ENCODE measurements at regions not wholly inside any gene's neighbourhood (a gene's known extent, or its start where the extent isn't known, plus 50 kb on each side); places are given as distances from the start of the nearest gene placed in this dataset.
"Not testable (repeated sequence)": the region's sequence is repeated elsewhere in the genome, so short reads cannot be mapped to it uniquely, and the experiment has no call there.

DNA sequence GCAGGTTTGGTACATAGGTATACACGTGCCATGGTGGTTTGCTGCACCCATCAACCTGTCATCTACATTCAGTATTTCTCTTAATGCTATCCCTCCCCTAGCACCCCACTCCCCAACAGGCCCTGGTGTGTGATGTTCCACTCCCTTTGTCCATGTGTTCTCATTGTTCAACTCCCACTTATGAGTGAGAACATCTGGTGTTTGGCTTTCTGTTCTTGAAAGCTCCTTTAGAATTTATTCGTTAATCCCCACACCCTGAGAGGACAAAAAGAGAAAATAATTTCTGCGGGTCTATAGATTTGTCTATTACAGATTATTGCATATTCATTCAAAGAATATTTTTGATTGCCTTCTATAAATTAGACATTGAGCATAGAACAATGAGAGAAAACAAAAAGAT is 455.5 kb downstream of the PLPP3 start:
- DNase-seq (ENCODE audit: low read depth), result no peak

DNA sequence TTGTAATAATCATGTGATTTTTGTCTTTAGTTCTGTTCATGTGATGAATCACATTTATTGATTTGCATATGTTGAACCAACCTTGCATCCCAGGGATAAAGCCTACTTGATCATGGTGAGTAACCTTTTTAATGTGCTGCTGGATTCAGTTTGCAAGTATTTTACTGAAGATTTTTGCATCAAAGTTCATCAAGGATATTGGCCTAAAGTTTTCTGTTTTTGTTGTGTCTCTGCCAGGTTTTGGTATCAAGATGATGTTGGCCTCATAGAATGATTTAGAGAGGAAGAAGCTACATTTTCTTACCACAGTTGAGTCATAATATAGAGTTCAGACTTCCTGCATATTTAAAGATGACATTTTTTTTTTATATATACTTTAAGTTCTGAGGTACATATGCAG is 455.9 kb downstream of the PLPP3 start:
- no peak for DNase-seq (ENCODE audit: low read depth)

DNA sequence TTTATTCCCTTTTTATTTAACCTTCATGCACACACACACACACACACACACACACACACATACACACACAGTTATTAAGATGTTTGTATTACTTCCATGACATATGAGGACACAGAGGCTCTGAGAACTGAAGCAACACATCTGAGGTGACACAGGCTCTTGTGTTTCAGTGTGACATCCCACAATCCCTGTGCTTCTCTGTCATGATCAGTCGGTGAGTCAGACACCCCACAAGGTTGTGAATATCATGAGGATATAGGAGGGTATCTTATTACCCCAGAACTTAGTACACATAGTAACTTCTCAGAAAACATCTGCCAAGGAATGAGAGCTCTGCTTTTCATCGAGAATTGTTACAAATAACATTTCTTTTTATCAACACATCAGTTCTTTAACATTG is 459.3 kb downstream of the PLPP3 start:
- no peak for DNase-seq (ENCODE audit: low read depth)

DNA sequence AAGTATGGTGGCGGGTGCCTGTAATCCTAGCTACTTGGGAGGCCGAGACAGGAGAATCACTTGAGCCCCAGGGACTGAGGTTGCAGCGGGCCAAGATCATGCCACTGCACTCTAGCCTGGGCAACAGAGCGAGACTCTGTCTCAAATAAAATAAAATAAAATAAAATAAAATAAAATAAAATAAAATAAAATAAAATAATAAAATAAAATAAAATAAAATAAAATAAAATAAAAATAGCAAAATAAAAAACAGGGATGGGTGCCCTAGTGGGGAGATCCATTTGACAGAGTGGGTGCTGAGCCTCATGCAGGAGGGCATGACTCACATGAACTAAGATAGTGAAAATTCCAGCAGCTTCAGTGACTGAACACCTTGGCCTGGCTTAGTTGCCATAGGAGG is 460.7 kb downstream of the PLPP3 start:
- DNase-seq (ENCODE audit: low read depth), result not testable (repeated sequence)

DNA sequence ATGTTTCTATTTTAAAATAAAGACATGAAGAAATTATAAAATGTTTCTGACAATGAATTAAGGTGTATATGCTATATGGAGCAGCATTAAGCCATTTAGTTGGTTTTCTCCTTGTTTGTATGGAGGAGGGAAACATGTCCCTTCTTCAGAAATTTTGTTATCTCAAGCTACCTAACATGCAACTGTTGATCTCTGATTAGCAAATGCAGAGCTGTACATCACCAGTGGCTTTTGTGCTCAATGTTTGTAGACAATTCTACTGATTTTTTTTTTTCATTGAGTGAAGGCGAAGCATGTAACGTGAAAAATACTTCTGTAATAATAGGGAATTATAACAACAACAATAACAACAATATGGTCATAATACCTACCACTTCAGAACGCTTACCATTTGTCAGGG is 463.7 kb downstream of the PLPP3 start:
- no peak for DNase-seq (ENCODE audit: low read depth)

DNA sequence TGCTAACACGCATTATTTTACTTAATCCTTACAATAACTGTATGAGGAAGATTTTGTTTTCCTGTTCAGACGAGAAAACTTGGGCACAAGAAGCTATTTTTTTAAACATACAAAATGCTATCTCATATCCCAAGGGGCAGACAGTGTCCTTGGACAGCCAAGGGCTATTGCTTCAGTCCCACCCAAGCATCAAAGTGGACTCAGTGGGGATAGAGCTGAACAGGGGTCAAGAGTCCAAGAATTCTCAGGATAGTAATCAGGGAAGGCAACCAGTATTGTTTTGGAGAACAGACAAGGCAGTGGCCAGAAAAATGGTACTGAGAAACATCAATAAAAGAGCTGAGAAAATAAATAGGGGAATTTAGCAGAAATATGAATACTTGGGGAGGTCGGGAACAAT is 465.7 kb downstream of the PLPP3 start:
- DNase-seq (ENCODE audit: low read depth), result no peak

DNA sequence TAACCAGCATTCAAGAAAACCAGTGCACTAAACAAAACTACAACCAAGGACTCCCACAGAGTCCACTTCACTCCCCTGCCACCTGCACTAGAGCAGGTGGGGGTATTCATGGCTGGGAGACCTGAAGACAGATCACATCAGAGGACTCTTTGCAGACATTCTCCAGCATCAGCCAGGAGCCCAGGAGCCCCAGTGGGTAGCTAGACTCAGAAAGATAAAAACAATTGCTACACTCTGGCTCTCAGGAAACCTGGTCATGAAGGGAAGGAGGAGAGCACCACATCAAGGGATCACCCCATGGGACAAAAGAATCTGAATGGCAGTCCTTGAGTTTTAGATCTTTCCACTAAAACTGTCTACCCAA is 472.1 kb downstream of the PLPP3 start:
- DNase-seq (ENCODE audit: low read depth), result no peak

DNA sequence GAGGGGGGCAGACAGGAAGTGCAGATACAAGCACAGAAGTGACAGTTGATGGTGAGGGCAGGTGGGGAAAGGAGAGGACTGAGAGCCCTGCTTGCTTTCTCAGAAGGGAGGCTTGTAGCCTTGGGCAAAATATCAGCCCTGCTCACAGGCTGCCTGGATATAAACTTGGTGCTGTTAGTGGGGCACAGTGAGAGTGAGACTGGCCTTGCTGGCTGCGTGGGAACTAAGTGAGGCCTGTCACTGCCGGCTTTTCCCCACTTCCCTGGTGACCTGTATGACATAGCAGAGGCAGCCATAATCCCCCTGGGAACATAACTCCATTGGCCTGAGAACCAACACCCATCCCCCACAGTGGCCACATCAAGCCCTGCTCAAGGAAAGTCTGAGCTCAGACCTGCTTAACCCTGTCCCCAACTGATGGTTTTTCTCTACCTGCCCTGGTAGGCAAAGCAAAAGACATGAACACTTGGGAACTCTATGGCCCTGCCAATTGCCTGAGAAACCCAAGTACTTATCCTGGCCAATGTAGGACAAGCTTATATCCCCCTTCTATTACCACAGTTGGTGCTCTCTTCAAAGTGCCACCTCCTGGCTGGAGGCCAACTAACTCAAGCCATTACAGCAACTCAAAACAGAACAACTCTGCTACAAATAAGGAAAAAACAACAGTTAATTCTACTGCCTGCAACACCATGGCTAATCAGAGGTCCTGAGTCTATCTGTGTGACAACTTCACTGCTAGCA is 472.7 kb downstream of the PLPP3 start:
- no peak for DNase-seq (ENCODE audit: low read depth)

DNA sequence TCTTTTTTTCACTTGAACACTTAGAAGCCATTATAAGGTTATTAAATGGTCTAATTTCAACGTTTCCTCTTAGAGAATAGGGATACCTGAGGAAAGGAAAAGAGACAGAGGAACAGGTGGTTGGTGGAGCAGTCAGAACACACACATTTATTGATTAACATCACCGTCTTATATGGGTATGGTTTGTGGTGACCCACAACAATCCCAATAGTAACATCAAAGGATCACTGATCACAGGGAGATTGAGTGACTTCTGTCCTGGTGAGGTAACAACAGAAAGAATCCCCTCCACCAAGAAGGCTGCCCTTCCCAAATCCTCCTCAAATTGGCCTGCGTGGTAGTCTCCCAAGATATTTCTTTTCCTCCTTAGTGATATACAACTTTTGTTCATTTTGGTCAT is 474.0 kb downstream of the PLPP3 start:
- DNase-seq (ENCODE audit: low read depth), result no peak

DNA sequence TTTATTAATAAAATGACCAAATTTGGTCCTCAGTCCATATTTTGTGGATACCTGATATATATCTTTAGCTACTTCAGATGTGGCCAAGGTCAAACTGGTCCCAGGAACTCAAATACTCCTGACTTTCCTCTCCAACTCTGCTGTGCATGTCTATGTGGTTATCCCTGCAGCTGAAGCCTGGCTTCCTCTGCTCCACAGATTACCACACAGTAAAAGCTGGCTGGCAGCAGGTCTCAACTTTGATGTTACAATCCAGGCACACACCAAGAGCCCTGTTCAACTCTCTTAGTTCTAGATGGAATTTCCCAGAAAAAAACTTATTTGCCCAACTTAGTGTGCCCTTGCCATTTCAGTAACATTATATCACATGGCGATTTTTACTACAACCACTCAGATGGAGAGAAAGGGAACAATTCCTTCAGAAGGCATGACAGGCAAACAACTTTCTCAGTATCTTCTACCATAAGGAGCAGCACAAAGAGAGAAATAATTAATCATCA is 479.5 kb downstream of the PLPP3 start:
- DNase-seq (ENCODE audit: low read depth), result no peak

DNA sequence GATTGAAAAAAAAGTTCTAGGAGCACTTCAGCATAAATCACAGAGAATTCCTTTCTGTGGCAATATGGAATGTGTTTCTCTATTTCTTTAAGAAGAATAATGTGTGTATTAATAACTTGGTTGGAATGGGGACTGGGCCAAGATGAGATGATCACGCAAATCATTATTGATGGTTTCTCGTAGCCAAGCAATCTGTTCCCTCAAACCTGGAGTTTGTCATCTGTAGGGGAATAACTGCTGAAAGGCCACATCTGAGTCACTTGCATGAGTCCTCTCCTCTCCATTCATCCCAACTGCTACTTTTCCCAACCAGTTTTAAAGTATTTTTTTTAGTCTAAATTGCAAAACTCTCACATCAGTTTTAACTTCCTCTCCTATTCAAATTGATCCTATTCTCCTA is 480.4 kb downstream of the PLPP3 start:
- no peak for DNase-seq (ENCODE audit: low read depth)

DNA sequence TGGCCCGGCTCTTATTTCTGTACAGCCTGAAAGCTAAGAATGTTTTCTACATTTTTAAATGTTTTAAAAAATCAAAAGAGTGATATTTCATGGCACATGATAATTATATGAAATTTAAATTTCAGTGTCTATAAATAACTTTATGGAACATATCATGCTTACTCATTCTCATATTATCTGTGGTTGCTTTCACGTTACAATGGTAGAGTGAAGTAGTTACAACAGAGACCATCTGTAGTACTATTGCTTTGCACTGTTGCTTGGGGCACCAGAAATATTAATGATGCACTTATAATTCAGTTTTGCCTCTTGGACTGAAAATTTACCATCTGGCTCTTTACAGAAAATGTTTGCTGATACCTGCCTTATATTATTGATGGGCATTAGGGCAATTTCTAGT is 481.6 kb downstream of the PLPP3 start:
- no peak for DNase-seq (ENCODE audit: low read depth)

DNA sequence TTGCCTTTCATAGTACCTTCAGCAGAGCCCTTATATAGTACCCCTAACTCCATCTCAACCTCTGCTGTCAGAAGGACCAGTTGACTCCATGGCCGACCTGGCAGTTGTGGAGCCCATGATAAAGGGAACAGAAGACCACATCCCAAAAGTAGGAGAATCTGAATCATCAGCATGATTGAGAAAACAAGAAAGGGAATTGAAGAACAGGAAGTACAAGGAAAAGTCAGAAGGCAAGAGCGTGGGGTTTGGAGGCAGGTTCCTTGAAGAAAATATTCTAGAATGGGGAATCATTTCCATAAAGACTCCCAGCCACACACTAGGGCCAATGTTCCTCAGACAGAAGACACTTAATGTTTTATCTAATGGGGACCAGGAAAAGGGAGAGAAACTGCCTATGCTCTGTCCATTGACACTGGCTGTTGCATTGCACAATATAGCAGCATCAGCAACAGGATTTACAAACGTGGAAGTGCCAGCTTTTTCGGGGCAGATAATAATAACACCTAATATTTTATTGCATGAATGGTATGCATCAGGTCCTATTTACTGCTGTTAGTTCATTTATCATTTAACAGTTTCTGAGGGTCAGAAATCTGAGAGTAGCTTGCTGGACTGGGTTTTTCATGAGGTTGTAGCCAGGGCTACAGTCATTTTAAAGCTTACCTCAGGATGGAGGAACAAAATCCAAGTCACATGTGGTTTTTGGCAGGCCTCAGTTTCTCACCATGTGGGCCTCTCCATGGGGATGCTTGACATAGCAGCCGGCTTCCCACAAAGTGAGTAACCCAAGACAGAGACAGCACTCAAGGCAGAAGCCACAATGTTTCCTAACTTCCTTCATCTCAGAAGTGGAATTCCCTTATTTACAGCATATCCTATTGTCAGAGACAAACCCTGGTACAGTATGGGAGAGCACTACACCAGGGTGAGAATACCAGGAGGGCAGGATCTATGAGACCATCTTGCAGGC is 483.4 kb downstream of the PLPP3 start:
- peak; percentile 73 for DNase-seq (ENCODE audit: low read depth)

DNA sequence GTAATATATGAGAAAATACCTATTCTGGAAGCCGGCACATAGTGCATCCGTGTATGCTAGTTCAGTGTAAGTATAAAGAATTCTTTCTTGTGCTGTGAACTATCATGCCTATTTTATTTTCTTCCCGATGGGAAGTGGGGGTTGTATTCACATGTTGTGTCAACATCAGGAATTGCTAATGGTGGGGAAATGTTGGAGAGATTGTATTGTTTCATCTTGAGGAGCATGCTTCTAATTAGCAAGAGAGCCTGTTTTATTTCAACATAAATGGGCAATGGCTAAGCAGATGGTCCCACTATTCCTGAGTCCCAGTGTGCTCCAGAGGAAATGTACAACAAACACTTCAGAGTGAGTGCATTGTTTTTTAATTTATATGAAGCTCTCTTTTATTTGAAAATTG is 485.2 kb downstream of the PLPP3 start:
- DNase-seq (ENCODE audit: low read depth), result no peak

DNA sequence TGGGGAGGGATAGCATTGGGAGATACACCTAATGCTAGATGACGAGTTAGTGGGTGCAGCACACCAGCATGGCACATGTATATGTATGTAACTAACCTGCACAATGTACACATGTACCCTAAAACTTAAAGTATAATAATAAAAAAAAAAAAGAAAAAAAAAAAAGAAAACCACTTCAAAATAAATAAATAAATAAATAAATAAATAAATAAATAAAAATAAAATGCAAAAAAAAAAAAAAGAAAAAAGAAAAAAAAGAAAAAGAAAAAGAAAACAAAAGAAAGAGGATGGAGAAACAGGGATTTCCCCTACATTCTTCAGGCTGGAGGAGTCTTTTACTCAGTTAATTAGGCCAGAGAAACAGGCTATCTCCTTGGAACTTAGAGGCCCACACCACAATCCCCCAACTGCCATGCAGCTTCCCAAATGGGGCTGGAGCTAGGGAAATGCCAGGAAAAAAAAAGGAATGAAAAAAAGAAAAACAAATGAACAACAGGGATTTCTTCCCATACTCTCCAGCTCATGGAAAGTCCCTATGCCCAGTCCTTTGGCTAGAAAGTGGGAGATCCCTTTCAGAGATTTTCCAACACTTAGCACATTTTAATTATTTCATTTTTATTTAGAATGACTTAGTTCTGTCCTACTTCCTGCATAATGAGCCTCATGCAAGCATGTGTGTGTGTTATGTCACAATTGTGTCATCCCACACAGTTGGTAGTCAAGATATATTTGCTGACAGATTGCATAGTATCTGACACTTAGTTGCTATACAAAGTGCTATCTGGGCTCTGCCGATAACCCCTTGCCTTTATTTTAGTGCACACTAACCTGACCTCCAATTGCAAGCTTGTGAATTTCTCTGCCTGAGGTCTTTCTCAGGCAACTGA is 486.4 kb downstream of the PLPP3 start:
- no peak for DNase-seq (ENCODE audit: low read depth)

DNA sequence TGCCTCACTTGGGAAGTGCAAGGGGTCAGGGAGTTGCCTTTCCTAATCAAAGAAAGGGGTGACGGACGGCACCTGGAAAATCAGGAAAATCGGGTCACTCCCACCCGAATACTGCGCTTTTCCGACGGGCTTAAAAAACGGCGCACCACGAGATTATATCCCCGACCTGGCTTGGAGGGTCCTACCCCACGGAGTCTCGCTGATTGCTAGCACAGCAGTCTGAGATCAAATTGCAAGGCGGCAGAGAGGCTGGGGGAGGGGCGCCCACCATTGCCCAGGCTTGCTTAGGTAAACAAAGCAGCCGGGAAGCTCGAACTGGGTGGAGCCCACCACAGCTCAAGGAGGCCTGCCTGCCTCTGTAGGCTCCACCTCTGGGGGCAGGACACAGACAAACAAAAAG is 489.5 kb downstream of the PLPP3 start:
- not testable (repeated sequence) for DNase-seq (ENCODE audit: low read depth)

DNA sequence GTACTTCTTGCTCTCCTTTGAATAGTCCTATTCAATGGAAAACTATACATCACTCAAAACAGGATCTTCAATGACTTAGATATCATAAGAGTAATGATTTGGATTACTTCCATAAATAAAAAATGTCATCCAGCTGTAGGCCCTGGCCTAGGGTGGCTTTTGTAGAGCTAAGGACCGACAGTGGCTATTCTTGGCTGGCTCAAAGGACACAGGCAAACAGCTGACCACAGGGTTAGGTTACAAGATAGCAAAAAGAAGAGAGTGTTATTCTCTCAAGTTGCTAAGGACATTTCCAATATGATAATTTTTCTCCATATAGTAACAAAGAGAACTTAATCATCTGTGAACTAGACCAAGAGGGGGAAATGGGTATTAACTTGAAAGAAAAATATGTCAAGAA is 495.1 kb downstream of the PLPP3 start:
- no peak for DNase-seq (ENCODE audit: low read depth)

DNA sequence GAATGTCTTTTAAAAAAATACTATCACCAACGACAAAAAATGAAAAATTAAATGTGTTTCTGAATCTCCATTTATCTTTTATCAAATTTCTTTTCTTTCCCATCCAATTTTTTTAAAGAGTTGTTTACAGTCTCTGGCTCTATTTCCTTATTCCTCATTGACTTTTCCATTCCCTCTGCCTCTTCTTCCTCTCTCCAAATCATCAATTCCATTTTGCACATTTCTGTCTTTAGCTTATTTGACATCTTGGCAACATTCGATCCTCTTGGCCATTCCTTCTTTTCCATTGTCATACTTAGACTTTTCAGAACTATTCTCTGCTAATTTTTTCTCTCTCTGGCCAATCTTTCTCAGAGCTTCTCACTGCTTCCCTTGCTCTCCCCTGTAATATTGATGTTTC is 497.6 kb downstream of the PLPP3 start:
- DNase-seq (ENCODE audit: low read depth), result no peak

DNA sequence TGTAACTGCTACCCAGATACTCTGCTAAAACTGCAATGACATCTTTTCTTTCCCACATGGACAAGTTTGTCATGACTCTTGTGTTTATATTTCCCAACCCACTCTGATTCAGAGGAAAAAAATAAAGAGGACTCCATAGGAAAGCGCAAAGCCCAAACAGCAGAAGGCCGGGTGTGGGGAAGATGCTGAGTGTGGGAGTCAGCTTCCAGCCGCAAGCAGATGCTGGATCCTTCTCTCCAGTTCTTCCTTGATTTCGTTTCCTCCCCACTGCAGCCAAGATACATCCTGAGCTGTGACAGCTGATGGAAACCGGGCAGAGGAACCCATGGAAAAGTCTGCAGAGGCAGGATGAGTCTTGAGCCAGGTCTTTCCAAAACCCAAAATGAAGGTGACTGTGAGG is 498.2 kb downstream of the PLPP3 start:
- DNase-seq (ENCODE audit: low read depth), result no peak

DNA sequence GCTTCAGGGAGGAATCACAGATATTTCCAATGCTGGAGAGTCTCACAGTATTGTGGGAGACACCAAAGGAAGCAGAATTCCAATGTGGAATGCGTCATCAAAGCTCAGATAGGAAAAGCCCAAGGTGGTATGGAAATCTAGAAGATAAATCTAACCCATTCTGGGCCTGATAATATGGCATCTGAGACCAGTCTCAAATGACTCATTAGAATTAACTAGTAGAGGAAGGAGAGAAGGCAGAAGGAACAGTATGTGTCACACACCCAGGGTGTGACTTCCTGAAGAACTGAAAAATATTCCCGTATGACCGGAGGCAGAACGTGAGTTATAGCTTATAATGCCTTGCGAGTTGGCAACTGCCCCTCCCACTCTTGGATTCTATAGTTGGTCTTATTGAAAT is 499.2 kb downstream of the PLPP3 start:
- DNase-seq (ENCODE audit: low read depth), result peak; percentile 3

DNA sequence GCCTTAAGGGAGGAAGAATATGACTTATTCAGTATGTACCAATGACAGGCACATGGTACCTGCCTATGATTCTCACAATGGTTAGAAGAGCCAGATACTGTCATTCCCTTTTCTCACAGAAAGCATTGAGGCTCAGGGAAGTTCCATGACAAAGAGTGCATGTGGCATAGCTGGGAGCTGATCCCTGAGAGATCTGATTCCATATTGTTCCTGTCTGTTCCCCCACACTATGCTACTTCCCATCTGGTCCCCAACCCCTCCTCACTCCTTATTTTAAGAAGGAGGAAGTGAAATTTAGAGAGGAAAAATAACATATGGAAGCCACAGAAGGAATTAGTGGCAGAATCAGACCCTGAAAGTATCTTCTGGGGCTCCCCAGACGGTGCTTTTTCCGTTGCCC is 500.0 kb downstream of the PLPP3 start:
- DNase-seq (ENCODE audit: low read depth), result no peak

DNA sequence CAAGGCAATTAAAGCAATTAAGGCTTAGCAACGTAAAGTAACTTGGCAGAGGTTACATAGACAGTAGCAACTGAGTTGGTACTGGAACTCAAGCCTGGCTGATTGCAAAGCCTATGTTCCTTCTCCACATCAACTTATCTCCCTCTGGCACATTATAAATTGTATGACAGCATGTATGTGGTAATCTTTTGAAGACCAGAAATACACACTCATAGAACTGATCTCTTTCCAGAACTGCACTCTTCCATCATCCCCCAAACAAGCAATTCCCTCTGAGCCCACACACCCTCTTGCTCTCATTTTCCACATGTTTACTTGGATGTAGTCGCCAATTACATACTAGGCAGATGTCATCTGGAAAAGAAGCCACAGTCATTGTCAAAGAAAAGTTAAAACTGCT is 502.2 kb downstream of the PLPP3 start:
- DNase-seq (ENCODE audit: low read depth), result no peak

Measured in renal cortical epithelial cell (primary cell).